ENCODE measurements at regions not wholly inside any gene's neighbourhood (a gene's known extent, or its start where the extent isn't known, plus 50 kb on each side); places are given as distances from the start of the nearest gene placed in this dataset.
"Not testable (repeated sequence)": the region's sequence is repeated elsewhere in the genome, so short reads cannot be mapped to it uniquely, and the experiment has no call there.

DNA sequence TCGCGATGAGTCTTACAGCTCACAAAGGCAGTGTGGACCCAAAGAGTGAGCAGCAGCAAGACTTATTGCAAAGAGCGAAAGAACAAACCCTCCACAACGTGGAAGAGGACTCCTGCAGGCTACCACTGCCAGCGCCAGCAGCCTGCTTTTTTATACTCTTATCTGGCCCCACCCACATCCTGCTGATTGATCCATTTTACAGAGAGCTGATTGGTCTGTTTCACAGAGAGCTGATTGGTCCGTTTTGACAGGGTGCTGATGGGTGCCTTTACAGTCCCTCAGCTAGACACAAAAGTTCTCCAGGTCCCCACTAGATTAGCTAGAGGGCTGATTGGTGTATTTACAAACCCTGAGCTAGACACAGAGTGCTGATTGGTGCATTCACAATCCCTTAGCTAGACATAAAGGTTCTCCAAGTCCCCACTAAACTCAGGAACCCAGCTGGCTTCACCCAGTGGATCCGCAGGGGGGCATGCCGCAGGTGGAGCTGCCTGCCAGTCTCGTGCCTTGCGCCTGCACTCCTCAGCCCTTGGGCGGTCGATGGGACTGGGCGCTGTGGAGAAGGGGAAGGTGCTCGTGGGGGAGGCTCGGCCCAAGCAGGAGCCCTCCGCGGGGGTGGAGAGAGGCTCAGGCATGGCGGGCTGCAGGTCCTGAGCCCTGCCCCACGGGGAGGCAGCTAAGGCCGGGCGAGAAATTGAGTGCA, 75.7 kb downstream of the QDPR start:
- not testable (repeated sequence) for DNase-seq

DNA sequence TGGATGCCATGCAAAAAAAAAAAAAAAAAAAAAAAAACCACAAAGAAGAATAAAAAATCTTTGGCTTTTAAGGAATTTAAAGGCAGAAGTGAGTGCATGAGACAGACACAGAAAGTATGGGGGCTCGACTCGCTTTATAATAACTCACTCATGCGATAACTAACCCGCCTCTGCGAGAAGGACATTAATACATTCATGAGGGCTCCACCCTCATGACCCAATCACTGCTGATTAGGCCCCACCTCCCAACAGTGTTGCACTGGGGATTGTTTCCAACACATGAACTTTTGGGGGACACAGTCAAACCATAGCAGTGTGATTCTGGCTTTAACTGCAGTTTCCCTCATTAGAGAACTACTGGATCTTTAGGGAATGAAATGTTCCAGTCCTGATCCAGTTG, 78.1 kb downstream of the QDPR start:
- no peak for DNase-seq

DNA sequence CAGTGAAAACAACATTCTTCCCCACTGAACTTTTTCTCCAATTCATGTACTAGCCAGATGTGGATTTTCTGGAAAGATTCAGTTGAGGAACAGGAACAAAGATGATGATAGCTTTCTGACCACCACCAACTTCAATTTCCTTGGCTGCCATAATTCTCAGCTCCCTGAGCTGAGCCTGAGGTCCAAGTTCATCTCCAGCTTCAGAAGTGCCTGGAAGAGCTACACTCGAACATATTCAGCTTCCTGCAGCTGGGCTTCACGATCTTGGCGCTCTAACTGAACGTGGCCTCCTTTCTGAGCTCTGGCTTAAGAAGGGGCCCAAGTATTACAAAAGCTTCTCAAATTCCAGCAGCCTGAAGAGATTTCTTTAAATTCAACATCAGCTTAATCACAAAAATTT, 83.9 kb downstream of the QDPR start:
- DNase-seq = no peak

- DNase-seq = no peak
These were observed 85.7 kb downstream of the QDPR start for GRCh38 chr4:17426222-17426621.

DNA sequence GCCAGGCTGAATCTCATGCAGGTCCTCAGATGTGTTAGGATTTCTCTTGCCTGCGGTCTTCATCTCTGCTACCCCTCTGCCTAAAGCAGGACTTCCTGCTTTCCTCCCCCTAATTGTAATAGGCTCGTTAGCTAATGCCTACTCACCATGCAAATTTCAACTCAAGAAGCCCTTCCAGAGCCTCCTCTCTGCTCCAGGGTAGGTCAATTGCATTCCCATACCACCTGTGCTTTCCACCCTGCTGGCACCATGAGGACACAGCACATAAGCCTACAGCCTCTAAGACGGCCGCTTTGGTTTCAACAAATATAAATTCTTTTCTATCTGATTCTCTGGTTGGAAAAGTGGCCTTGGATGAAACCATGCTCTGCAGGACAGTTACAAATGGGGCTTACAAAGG, 93.9 kb downstream of the QDPR start:
- no peak for DNase-seq

DNA sequence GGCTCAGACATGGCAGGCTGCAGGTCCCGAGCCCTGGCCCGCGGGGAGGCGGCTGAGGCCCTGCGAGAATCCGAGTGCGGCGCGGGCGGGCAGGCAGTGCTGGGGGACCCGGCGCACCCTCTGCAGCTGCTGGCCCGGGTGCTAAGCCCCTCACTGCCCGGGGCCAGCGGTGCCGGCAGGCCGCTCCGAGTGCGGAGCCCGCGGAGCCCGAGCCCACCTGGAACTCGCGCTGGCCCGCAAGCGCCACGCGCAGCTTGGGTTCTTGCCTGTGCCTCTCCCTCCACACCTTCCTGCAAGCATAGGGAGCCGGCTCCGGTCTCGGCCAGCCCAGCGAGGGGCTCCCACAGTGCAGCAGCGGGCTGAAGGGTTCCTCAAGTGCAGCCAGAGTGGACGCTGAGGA, 97.5 kb downstream of the QDPR start:
- DNase-seq = no peak

- DNase-seq = no peak
These were observed 111.2 kb downstream of the QDPR start for GRCh38 chr4:17400686-17401085.

GRCh38 chr4:17398805-17399204, 113.1 kb downstream of the QDPR start:
- no peak for DNase-seq

- no peak for DNase-seq
These were observed 113.9 kb downstream of the QDPR start for GRCh38 chr4:17398035-17398434.

DNA sequence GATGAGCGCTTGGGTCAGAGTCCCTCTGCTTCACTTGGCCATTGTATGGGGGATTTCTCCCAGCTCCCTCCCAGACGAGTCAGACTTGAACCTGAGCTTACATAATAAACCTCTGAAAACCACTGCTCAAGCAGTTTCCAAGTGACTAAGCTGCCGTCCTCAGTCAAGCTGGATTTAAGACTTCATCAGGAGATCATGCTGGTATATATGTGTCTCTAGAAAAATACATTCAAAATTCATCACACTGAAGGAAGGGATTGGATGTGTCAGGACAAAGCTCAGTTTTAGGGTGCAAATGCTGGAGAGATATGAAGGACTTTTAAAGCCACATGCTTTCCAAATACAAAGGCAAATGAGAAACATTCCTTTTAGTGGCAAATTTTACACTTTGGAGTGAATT, 114.3 kb downstream of the QDPR start:
- DNase-seq = no peak

- DNase-seq = no peak
These were observed 126.5 kb downstream of the QDPR start for GRCh38 chr4:17385403-17385802.

GRCh38 chr4:17380347-17380746, 131.5 kb downstream of the QDPR start:
- DNase-seq = no peak

GRCh38 chr4:17376205-17376604, 135.7 kb downstream of the QDPR start:
- no peak for DNase-seq

DNA sequence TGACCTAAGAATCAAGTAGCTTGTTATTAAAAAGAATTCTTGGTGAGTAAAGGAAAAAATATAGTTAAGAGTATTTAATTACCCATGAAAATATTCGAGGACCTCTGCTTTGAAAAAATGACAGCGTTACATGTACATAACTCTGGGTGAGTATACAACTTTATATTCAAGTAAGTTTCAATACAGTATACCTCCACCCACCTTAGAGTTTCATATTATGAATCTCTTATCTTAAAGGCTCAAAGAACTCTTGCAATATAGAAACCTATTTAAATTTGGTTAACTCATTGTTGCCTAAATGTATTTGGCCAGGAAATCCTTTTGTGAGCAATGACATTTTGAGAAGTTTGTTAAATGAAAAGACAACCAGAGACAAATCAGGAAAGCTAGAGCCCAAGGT, 138.2 kb downstream of the QDPR start:
- no peak for DNase-seq

GRCh38 chr4:17370818-17371217, 141.1 kb downstream of the QDPR start:
- no peak for DNase-seq

- no peak for DNase-seq
These were observed 143.5 kb downstream of the QDPR start for GRCh38 chr4:17368408-17368807.

DNA sequence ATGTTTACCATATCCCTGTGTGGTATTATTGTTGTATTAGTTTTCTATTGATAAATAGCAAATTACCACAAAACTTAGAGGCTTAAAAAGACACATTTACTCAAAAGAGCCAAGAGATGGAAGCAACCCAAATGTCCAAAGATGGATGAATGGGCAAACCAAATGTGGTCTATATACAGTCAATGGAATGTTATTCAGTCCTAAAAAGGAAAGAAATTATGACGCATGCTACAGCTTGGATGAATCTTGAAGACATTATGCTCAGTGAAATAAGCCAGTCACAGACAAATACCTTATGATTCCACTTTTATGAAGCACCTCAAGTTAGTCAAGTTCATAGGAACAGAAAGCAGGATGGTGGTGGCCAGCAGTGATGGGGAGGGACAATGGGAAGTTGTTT, 144.7 kb downstream of the QDPR start:
- DNase-seq = no peak

DNA sequence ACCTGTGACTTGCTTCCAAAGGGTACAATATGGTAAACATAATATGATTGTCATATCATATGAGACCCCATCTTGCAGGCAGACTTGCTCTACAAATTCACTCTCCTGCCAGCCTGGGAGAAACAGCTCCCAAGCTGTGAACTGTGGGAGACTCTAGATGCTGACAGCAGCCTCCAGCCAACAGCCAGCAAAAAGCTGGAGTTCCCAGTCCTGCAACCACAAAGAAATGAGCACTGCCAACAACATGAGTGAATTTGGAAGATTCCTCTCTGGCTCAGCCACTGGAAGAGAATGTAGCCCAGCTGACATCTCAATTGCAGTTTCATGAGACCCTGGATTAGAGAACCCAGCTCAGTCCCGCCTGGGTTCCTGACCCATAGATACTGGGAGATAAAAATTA, 145.4 kb downstream of the QDPR start:
- no peak for DNase-seq

DNA sequence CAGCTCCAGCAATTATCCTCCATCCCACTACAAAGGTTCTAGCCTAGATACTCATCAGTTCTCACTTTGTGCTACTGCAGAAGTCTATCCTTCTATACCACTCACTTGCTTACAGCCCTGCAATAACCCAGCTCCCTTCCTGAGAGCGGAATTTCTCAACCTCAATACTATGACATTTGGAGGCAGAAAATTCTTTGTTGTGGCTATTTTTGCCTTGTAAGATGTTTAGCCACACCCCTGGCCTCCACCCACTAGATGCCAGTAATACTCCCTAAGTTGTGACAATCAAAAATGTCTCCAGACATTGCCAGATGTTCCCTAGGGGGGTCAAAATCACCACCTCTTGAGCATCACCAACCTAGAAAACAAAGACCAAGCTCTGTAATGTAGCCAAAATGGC, 149.5 kb downstream of the QDPR start:
- DNase-seq = no peak

DNA sequence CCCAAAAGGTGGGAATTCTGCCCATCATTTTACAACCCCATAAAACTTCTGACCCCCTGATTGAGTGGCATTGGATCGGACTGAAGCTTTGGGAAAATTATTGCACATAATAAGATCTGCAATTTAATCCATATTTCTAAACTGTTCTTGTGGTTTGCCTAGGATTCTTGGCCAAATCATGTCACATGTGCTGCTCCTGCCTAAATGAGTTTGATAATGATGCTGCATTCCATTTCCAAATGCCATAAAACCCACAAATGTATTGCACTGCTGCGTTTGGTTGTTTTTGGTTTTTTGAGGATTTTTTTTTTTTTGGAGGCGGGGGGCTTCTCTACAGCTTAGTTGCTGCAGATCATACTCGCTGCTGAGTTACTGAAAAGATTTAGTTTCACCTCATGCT, 153.6 kb downstream of the QDPR start:
- no peak for DNase-seq

- DNase-seq = no peak
These were observed 155.0 kb downstream of the QDPR start for GRCh38 chr4:17356926-17357325.

- DNase-seq = no peak
These were observed 159.5 kb downstream of the QDPR start for GRCh38 chr4:17352357-17352756.

DNA sequence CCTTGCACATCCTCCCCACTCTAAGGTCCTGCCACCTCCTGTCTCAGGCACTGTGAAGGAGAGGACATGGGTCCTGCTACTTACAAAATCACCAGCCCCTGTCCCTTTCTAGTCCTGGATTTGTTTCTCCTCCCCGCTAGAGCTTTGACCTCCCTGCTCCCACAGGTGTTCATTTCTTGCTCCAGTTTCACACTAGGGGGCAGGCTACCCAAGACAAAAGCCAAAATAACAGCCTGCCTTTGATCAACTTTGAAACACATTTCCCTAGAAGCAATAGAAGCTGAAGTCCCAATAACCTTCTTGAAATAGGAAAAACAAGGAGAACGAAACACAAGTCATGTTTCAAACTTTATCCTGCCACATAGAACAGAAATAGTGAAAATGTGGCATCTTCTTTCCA, 164.4 kb downstream of the QDPR start:
- no peak for DNase-seq

- DNase-seq = no peak
These were observed 172.5 kb downstream of the QDPR start for GRCh38 chr4:17339376-17339775.

DNA sequence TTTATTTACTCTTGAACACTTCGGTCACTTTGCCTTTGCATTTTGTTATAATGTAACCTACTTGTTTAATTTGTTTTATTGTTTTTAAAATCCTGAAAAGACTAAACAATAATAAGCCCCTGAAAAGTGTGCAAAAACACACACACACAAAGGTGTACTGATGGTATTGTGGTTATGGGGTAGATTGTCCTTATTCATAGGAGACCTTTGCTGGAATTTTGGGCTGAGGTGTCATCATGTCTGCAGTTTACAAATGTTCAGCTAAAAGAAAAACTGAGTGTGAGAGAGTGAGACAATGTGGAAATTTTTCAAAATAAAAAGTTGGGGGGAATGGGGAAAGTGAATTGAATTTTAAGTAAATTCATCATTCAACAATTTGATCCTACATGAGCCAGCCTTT, 174.9 kb downstream of the QDPR start:
- no peak for DNase-seq

GRCh38 chr4:17336524-17336961, 175.3 kb downstream of the QDPR start:
- DNase-seq = peak; percentile 17 to 41 (median 28)

Data from activated CD4-positive, CD25-positive, alpha-beta regulatory T cell (primary cell).